ENCODE measurements at regions not wholly inside any gene's neighbourhood (a gene's known extent, or its start where the extent isn't known, plus 50 kb on each side); places are given as distances from the start of the nearest gene placed in this dataset.

GRCh38 chr2:79235135-79235534 lies 75.6 kb upstream of the REG3A start:
- no peak for DNase-seq (ENCODE audit: low read depth, low spot score)
- TF ChIP-seq CTCF (optimal IDR thresholded peaks at IDR 0.05 in 1 of 3, IDR thresholded peaks at IDR 0.05 in 1 of 3, conservative IDR thresholded peaks at IDR 0.05 in 1 of 3; ENCODE audit: extremely low read depth in 1 of 3, insufficient read depth in 2 of 3, low read length in 3 of 3) (peak in 1 of 3 experiments; percentile 18), EZH2 (IDR thresholded peaks at IDR 0.05; ENCODE audit: low read length) (no peak)
- Histone ChIP-seq H4K20me1 (ENCODE audit: control insufficient read depth, extremely low read depth, insufficient read depth, low read length) (no peaks in the 10 kb centered on the region), H3K4me1 (ENCODE audit: control insufficient read depth, extremely low read depth, insufficient read depth, low read length) (no peaks in the 10 kb centered on the region), H2AFZ (ENCODE audit: control insufficient read depth, low read length) (no peak overlapping the region), H3K79me2 (ENCODE audit: control insufficient read depth, insufficient read depth, low read length) (no peaks in the 10 kb centered on the region), H3K36me3 (ENCODE audit: control insufficient read depth in 2 of 2, extremely low read depth in 1 of 2, insufficient read depth in 2 of 2, low read length in 2 of 2) (no peaks in the 10 kb centered on the region), H3K9me3 (ENCODE audit: control insufficient read depth, low read depth, low read length) (peaks cover 2% of the 10 kb centered on the region), H3K4me2 (ENCODE audit: control insufficient read depth, extremely low read depth, insufficient read depth, low read depth, low read length) (no peak overlapping the region), H3K27ac (ENCODE audit: control insufficient read depth, insufficient read depth, low read length) (no peak overlapping the region), H3K4me3 (ENCODE audit: control insufficient read depth in 2 of 3, extremely low read depth in 1 of 3, insufficient read depth in 2 of 3, low read depth in 1 of 3, low read length in 3 of 3) (no peak overlapping the region), H3K9ac (ENCODE audit: control insufficient read depth, extremely low read depth, insufficient read depth, low read length) (no peak overlapping the region), H3K27me3 (ENCODE audit: control insufficient read depth, extremely low read depth, insufficient read depth, low read length) (no peaks in the 10 kb centered on the region), H3K9me1 (ENCODE audit: control insufficient read depth, extremely low read depth, insufficient read depth, low read length) (no peaks in the 10 kb centered on the region)
- no peak for FAIRE-seq
- dilution Hi-C loops (cut with MboI; ENCODE audit: extremely low pct_ligation_motif_present, low sequenced_read_pairs) = no loop called here

GRCh38 chr2:79223539-79223938 lies 64.0 kb upstream of the REG3A start:
- H3K9ac ChIP-seq (ENCODE audit: control insufficient read depth, extremely low read depth, insufficient read depth, low read length) = no peak overlapping the region
- DNase-seq (ENCODE audit: low read depth, low spot score) = no peak
- H3K79me2 ChIP-seq (ENCODE audit: control insufficient read depth, insufficient read depth, low read length) = no peaks in the 10 kb centered on the region
- H3K4me1 ChIP-seq (ENCODE audit: control insufficient read depth, extremely low read depth, insufficient read depth, low read length) = no peaks in the 10 kb centered on the region
- no peak overlapping the region for H3K4me3 ChIP-seq (ENCODE audit: control insufficient read depth in 2 of 3, extremely low read depth in 1 of 3, insufficient read depth in 2 of 3, low read depth in 1 of 3, low read length in 3 of 3)
- no peak overlapping the region for H3K4me2 ChIP-seq (ENCODE audit: control insufficient read depth, extremely low read depth, insufficient read depth, low read depth, low read length)
- dilution Hi-C loops (cut with MboI; ENCODE audit: extremely low pct_ligation_motif_present, low sequenced_read_pairs) = no loop called here
- no peaks in the 10 kb centered on the region for H3K27me3 ChIP-seq (ENCODE audit: control insufficient read depth, extremely low read depth, insufficient read depth, low read length)
- no peak overlapping the region for H2AFZ ChIP-seq (ENCODE audit: control insufficient read depth, low read length)
- H3K36me3 ChIP-seq (ENCODE audit: control insufficient read depth in 2 of 2, extremely low read depth in 1 of 2, insufficient read depth in 2 of 2, low read length in 2 of 2) = no peaks in the 10 kb centered on the region
- no peaks in the 10 kb centered on the region for H3K9me1 ChIP-seq (ENCODE audit: control insufficient read depth, extremely low read depth, insufficient read depth, low read length)
- no peaks in the 10 kb centered on the region for H3K9me3 ChIP-seq (ENCODE audit: control insufficient read depth, low read depth, low read length)
- TF ChIP-seq EZH2 (IDR thresholded peaks at IDR 0.05; ENCODE audit: low read length) (no peak), CTCF (optimal IDR thresholded peaks at IDR 0.05 in 1 of 3, IDR thresholded peaks at IDR 0.05 in 1 of 3, conservative IDR thresholded peaks at IDR 0.05 in 1 of 3; ENCODE audit: extremely low read depth in 1 of 3, insufficient read depth in 2 of 3, low read length in 3 of 3) (no peak)
- H3K27ac ChIP-seq (ENCODE audit: control insufficient read depth, insufficient read depth, low read length) = no peak overlapping the region
- no peak for FAIRE-seq
- H4K20me1 ChIP-seq (ENCODE audit: control insufficient read depth, extremely low read depth, insufficient read depth, low read length) = no peaks in the 10 kb centered on the region

Measured in keratinocyte (primary cell).